ENCODE measurements at regions not wholly inside any gene's neighbourhood (a gene's known extent, or its start where the extent isn't known, plus 50 kb on each side); places are given as distances from the start of the nearest gene placed in this dataset.

DNA sequence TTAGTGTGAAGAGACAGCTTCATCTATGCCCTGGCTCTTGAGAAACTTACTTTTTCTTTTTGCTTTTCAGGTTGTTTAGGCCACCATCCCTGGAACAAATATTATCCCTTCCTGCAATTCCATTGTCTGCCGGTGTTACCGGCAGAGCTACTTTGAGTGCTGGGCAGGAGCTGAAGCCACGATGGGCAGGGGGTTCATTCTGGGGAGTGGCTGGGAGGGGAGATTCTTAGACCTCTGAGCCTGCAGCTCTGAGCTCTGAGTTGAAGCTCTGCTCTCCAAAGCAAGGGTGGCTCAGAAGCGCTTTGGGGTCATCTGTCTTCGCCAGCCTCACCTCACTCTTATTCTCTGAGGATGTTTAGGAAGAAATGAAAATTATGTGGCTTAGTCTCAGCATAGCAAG is 1066.6 kb upstream of the SLC10A2 start:
- H3K9ac ChIP-seq: no peak overlapping the region
- H3K4me2 ChIP-seq: no peak overlapping the region
- H2AFZ ChIP-seq (ENCODE audit: low read depth): no peak overlapping the region
- H4K20me1 ChIP-seq (ENCODE audit: insufficient read depth): no peaks in the 10 kb centered on the region
- H3K27me3 ChIP-seq (ENCODE audit: insufficient read depth, low read depth): no peaks in the 10 kb centered on the region
- TF ChIP-seq CTCF (conservative IDR thresholded peaks at IDR 0.05; ENCODE audit: low read depth, low read length): no peak
- H3K27ac ChIP-seq: no peak overlapping the region
- no peak overlapping the region for H3K4me3 ChIP-seq (IDR thresholded peaks at IDR 0.05; ENCODE audit: insufficient read depth, low read depth, low read length)
- H3K4me1 ChIP-seq (ENCODE audit: low read depth, poor library complexity, severe bottlenecking): no peaks in the 10 kb centered on the region
- no peaks in the 10 kb centered on the region for H3K79me2 ChIP-seq (ENCODE audit: insufficient read depth, low read depth)
- H3K36me3 ChIP-seq (ENCODE audit: insufficient read depth): no peaks in the 10 kb centered on the region

DNA sequence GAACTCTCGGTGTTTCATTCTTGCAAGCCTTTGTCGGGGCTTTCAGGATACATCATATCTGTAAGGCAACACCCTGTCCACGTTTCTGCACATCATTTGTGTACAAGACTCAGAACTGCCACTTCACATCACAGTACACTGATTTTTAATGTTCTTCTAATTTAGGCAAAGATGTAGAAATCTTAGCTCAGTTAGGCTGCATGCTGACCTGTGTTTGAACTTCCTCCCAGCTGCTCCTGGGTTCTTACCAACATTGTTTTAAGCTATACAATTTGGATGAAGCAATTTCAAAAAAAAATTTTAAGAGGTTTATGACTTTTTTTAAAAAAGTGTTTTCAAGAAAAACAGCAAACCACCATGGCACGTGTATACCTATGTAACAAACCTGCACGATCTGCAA is 1047.9 kb upstream of the SLC10A2 start:
- H3K27me3 ChIP-seq (ENCODE audit: insufficient read depth, low read depth): no peaks in the 10 kb centered on the region
- no peak overlapping the region for H3K4me3 ChIP-seq (IDR thresholded peaks at IDR 0.05; ENCODE audit: insufficient read depth, low read depth, low read length)
- no peak overlapping the region for H3K4me2 ChIP-seq
- no peak for TF ChIP-seq CTCF (conservative IDR thresholded peaks at IDR 0.05; ENCODE audit: low read depth, low read length)
- no peak overlapping the region for H3K27ac ChIP-seq
- no peaks in the 10 kb centered on the region for H4K20me1 ChIP-seq (ENCODE audit: insufficient read depth)
- no peaks in the 10 kb centered on the region for H3K4me1 ChIP-seq (ENCODE audit: low read depth, poor library complexity, severe bottlenecking)
- H2AFZ ChIP-seq (ENCODE audit: low read depth): no peak overlapping the region
- H3K36me3 ChIP-seq (ENCODE audit: insufficient read depth): no peaks in the 10 kb centered on the region
- no peaks in the 10 kb centered on the region for H3K79me2 ChIP-seq (ENCODE audit: insufficient read depth, low read depth)
- no peak overlapping the region for H3K9ac ChIP-seq

- TF ChIP-seq CTCF (conservative IDR thresholded peaks at IDR 0.05; ENCODE audit: low read depth, low read length): no peak
- H3K4me2 ChIP-seq: no peak overlapping the region
- no peaks in the 10 kb centered on the region for H3K36me3 ChIP-seq (ENCODE audit: insufficient read depth)
- no peaks in the 10 kb centered on the region for H3K27me3 ChIP-seq (ENCODE audit: insufficient read depth, low read depth)
- H3K4me3 ChIP-seq (IDR thresholded peaks at IDR 0.05; ENCODE audit: insufficient read depth, low read depth, low read length): no peak overlapping the region
- H4K20me1 ChIP-seq (ENCODE audit: insufficient read depth): no peaks in the 10 kb centered on the region
- no peak overlapping the region for H3K27ac ChIP-seq
- H3K79me2 ChIP-seq (ENCODE audit: insufficient read depth, low read depth): no peaks in the 10 kb centered on the region
- no peak overlapping the region for H2AFZ ChIP-seq (ENCODE audit: low read depth)
- no peaks in the 10 kb centered on the region for H3K4me1 ChIP-seq (ENCODE audit: low read depth, poor library complexity, severe bottlenecking)
- no peak overlapping the region for H3K9ac ChIP-seq
Observed at GRCh38 chr13:104111031-104111430, 1044.8 kb upstream of the SLC10A2 start.

DNA sequence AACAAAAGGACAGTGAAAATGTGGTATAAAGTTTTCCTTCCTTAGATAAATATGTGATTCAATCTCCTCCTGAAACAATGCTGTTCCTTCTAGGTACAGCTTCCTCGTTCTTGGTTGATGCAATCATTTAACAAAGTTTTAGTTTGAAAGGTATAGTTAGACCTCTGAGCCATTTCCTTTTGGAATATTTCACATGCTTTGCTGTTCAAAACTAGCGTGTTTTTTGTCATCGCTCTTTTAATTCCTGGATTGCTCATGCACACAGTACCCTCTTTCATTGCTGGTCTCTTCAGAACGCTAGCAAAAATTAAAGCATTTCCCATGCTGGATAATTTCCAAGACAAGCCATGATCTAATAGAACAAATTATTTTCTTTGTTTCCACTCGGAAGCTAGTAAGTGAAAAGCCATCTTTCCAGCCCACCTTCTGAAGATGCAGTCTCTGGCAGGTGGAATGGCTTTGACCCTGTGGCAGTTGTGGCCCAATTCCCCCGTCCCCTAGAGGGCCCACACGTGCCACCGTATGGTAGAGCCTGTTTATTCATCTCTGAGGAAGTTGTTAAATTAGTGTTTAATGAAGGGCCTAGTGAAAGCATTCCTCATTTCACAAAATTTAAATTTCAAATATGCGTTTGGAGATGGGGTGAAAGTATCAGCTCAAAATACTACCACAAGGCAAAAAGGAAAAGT is 1040.6 kb upstream of the SLC10A2 start:
- H3K27ac ChIP-seq: no peak overlapping the region
- no peak overlapping the region for H3K9ac ChIP-seq

More for the DNA sequence above, 1040.6 kb upstream of the SLC10A2 start:
- no peak overlapping the region for H3K4me2 ChIP-seq
- H4K20me1 ChIP-seq (ENCODE audit: insufficient read depth): no peaks in the 10 kb centered on the region
- H2AFZ ChIP-seq (ENCODE audit: low read depth): no peak overlapping the region
- no peaks in the 10 kb centered on the region for H3K79me2 ChIP-seq (ENCODE audit: insufficient read depth, low read depth)
- H3K27me3 ChIP-seq (ENCODE audit: insufficient read depth, low read depth): no peaks in the 10 kb centered on the region
- H3K4me3 ChIP-seq (IDR thresholded peaks at IDR 0.05; ENCODE audit: insufficient read depth, low read depth, low read length): no peak overlapping the region
- H3K4me1 ChIP-seq (ENCODE audit: low read depth, poor library complexity, severe bottlenecking): no peaks in the 10 kb centered on the region
- no peak for TF ChIP-seq CTCF (conservative IDR thresholded peaks at IDR 0.05; ENCODE audit: low read depth, low read length)
- no peaks in the 10 kb centered on the region for H3K36me3 ChIP-seq (ENCODE audit: insufficient read depth)

Measured in KMS-11 (cell line).